ENCODE measurements at regions not wholly inside any gene's neighbourhood (a gene's known extent, or its start where the extent isn't known, plus 50 kb on each side); places are given as distances from the start of the nearest gene placed in this dataset.
A peak's percentile ranks its signal among the peaks of the same experiment; 100 is the strongest.

DNA sequence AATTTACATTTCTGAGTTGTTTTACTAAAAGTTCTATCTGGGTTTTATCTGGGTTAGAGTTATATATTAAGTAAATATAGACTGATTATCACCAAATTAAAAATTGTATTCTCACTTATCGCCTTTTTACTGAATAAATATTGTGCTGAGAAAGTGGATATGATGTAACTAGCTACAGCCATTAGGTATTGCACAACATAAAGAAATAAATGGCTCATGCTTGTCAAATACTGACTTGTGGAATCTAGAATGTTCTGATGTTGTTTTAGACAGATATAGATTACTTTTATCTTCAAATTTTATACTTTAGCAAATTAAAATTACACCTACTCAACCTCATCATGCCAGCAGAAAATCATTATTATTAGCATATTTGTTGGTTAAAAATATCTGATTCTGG, 1277.1 kb upstream of the MIR17HG start:
- Histone ChIP-seq H3K4me1 (no peaks in the 10 kb centered on the region), H3K27me3 (no peaks in the 10 kb centered on the region), H3K4me3 (no peak overlapping the region), H3K9me3 (no peaks in the 10 kb centered on the region), H3K27ac (no peak overlapping the region), H3K36me3 (no peaks in the 10 kb centered on the region)
- intact Hi-C loops (cut with DNase I): no loop called here
- FAIRE-seq: no peak
- no peak for DNase-seq
- TF ChIP-seq, protein P1, sequence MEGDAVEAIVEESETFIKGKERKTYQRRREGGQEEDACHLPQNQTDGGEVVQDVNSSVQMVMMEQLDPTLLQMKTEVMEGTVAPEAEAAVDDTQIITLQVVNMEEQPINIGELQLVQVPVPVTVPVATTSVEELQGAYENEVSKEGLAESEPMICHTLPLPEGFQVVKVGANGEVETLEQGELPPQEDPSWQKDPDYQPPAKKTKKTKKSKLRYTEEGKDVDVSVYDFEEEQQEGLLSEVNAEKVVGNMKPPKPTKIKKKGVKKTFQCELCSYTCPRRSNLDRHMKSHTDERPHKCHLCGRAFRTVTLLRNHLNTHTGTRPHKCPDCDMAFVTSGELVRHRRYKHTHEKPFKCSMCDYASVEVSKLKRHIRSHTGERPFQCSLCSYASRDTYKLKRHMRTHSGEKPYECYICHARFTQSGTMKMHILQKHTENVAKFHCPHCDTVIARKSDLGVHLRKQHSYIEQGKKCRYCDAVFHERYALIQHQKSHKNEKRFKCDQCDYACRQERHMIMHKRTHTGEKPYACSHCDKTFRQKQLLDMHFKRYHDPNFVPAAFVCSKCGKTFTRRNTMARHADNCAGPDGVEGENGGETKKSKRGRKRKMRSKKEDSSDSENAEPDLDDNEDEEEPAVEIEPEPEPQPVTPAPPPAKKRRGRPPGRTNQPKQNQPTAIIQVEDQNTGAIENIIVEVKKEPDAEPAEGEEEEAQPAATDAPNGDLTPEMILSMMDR (IDR thresholded peaks at IDR 0.05): no peak
- no peak for ATAC-seq
- 21 to 38% methylated on average over 1 of the region's 1 CpG for WGBS, 2 donors

DNA sequence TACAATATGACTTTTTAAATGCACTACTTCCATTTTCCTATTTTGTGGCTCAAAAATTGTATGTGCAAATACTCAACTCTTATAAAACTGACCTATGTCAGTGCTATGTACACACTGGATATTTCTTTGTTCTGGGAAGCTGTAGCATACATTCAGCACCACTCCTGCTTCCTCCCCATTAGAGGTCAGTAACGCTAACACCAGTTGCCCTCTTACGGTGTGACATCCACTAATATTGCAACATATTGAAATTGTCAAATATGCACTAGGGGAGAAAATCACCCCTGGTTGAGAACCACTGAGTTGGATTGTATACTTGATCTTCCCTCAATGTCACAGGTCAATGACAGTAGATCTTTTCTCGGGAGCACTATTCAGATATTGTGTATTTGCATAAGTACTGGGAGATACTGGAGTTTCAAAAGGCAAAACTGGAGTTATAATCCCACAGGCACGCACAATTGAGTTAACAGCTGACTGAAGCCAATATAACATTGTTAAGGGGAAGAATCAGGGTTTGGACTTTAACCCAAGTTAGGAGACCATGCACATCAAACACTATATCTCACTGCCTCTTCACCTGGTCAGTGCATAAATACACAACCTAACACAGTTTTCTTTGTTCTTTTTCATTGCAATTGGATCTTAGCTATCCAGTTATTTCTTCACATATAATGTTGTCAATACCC, 1276.5 kb upstream of the MIR17HG start:
- WGBS, 2 donors: 37 to 74% methylated on average over 4 of the region's 4 CpGs
- no peak overlapping the region for H3K4me3 ChIP-seq
- TF ChIP-seq, protein P1 (IDR thresholded peaks at IDR 0.05): no peak
- H3K27ac ChIP-seq: no peak overlapping the region
- FAIRE-seq: no peak
- no peaks in the 10 kb centered on the region for H3K27me3 ChIP-seq
- H3K9me3 ChIP-seq: no peaks in the 10 kb centered on the region
- intact Hi-C loops (cut with DNase I): no loop called here
- ATAC-seq: no peak
- no peaks in the 10 kb centered on the region for H3K4me1 ChIP-seq
- no peaks in the 10 kb centered on the region for H3K36me3 ChIP-seq
- DNase-seq: no peak

DNA sequence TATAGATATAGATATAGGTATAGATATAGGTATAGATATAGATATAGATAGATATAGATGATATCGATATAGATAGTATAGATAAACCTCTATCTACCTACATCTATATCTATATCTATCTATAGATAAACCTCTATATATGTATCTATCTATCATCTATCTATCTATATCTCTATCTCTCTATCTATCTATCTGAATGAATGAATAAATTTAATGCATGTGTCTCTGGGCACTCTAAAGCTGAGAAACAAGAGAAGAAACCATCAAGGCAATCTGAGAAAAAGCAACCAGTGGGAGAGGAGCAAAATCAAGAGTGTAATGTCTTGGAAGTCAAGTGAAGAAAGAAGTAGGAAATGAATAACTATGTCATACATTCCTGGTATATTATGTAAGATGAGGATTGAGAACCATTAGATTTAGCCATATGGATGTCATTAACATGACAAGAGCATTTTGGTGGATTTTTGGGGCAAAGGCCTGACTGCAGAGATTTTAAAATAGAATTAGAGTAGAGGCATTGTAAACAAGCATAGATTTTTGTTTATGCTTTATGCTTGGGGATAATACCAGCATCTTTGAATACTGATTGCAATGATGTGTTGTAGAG, 1262.7 kb upstream of the MIR17HG start:
- no peaks in the 10 kb centered on the region for H3K4me1 ChIP-seq
- H3K27ac ChIP-seq: no peak overlapping the region
- whole genome bisulfite sequencing, 2 donors: 77 to 78% methylated on average over 1 of the region's 1 CpG
- H3K27me3 ChIP-seq: no peaks in the 10 kb centered on the region
- intact Hi-C loops (cut with DNase I): no loop called here
- no peak for ATAC-seq
- no peaks in the 10 kb centered on the region for H3K36me3 ChIP-seq
- H3K9me3 ChIP-seq: no peaks in the 10 kb centered on the region
- TF ChIP-seq, protein P1 (IDR thresholded peaks at IDR 0.05): no peak
- no peak overlapping the region for H3K4me3 ChIP-seq
- FAIRE-seq: no peak
- no peak for DNase-seq

DNA sequence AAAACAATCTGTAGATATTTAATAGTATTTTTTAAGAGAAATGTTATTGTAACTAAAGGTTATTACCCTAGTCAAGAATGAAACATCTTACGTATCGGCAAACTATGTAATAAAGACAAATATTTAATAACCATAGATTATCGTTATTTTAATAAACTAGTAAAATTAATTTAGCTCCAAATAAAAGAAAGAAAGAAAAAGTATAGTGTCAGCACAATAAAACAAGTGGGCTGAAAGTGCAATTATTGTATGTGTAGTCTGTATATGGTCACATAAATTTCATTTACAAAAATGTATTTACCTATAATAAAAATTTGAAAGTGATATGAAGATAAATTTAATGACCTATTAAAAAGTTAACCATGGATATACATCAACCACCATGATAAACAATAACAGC, 1258.4 kb upstream of the MIR17HG start:
- TF ChIP-seq, protein P1 (IDR thresholded peaks at IDR 0.05): no peak
- intact Hi-C loops (cut with DNase I): no loop called here
- ATAC-seq: no peak

DNA sequence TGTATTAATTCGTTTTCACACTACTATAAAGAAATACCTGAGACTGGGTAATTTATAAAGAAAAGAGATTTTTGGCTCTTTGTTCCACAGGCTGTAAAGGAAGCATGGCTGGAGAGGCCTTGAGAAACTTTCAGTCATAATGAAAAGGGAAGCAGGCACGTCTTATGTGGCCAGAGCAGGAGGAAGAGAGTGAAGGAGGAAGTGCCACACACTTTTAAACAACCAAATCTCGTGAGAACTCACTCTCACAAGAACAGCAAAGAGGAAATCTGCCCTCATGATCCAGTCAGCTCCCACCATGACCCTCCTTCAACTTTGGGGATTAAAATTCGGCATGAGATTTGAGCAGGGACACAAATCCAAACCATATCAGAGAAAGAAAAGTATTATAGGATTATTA, 1255.9 kb upstream of the MIR17HG start:
- Histone ChIP-seq H3K4me1 (no peaks in the 10 kb centered on the region), H3K36me3 (no peaks in the 10 kb centered on the region), H3K27me3 (no peaks in the 10 kb centered on the region), H3K27ac (no peak overlapping the region), H3K4me3 (no peak overlapping the region), H3K9me3 (no peaks in the 10 kb centered on the region)
- intact Hi-C loops (cut with DNase I): no loop called here
- ATAC-seq (no peak), FAIRE-seq (no peak), DNase-seq (no peak)
- WGBS, 2 donors: 25 to 30% methylated on average over 4 of the region's 4 CpGs
- TF ChIP-seq, protein P1 (IDR thresholded peaks at IDR 0.05): no peak

More for the DNA sequence above, 1258.4 kb upstream of the MIR17HG start:
- Histone ChIP-seq H3K36me3 (no peaks in the 10 kb centered on the region), H3K4me3 (no peak overlapping the region), H3K27ac (no peak overlapping the region), H3K9me3 (no peaks in the 10 kb centered on the region), H3K4me1 (no peaks in the 10 kb centered on the region), H3K27me3 (no peaks in the 10 kb centered on the region)
- FAIRE-seq (peak; percentile 17), DNase-seq (no peak)
- WGBS, 2 donors: 73 to 93% methylated on average over 3 of the region's 3 CpGs
